Ishikawa (cell line): ENCODE measurements at regions not wholly inside any gene's neighbourhood (a gene's known extent, or its start where the extent isn't known, plus 50 kb on each side); places are given as distances from the start of the nearest gene placed in this dataset.

Experiments used
- CEBPB ChIP-seq: IDR thresholded peaks from 2 replicates; pipeline ENCODE4 v1.6.1; 2012
- EP300 ChIP-seq: IDR thresholded peaks from 2 replicates; pipeline ENCODE4 v1.6.1; 2012; ENCODE audit warnings: borderline replicate concordance
- FOXM1 ChIP-seq: IDR thresholded peaks from 2 replicates; pipeline ENCODE4 v1.6.1; 2012; ENCODE audit warnings: low read depth, borderline replicate concordance
- RAD21 ChIP-seq: IDR thresholded peaks from 2 replicates; pipeline ENCODE4 v1.6.1; 2012; ENCODE audit warnings: low read depth
- TAF1 ChIP-seq: IDR thresholded peaks from 2 replicates; pipeline ENCODE4 v1.6.1; 2012; ENCODE audit warnings: low read depth, mild to moderate bottlenecking
- TEAD4 ChIP-seq: IDR thresholded peaks from 2 replicates; pipeline ENCODE4 v1.6.1; 2012
- YY1 ChIP-seq: IDR thresholded peaks from 2 replicates; pipeline ENCODE4 v1.6.1; 2012; ENCODE audit warnings: low read depth
- TF ChIP-seq, protein P1 (sequence below): IDR thresholded peaks from 2 replicates; pipeline ENCODE4 v1.6.1; 2012; ENCODE audit warnings: low read depth, mild to moderate bottlenecking

- TF ChIP-seq RAD21 (no peak), YY1 (no peak), FOXM1 (no peak), TEAD4 (no peak), TAF1 (no peak), EP300 (no peak), CEBPB (no peak)
- TF ChIP-seq, protein P1, sequence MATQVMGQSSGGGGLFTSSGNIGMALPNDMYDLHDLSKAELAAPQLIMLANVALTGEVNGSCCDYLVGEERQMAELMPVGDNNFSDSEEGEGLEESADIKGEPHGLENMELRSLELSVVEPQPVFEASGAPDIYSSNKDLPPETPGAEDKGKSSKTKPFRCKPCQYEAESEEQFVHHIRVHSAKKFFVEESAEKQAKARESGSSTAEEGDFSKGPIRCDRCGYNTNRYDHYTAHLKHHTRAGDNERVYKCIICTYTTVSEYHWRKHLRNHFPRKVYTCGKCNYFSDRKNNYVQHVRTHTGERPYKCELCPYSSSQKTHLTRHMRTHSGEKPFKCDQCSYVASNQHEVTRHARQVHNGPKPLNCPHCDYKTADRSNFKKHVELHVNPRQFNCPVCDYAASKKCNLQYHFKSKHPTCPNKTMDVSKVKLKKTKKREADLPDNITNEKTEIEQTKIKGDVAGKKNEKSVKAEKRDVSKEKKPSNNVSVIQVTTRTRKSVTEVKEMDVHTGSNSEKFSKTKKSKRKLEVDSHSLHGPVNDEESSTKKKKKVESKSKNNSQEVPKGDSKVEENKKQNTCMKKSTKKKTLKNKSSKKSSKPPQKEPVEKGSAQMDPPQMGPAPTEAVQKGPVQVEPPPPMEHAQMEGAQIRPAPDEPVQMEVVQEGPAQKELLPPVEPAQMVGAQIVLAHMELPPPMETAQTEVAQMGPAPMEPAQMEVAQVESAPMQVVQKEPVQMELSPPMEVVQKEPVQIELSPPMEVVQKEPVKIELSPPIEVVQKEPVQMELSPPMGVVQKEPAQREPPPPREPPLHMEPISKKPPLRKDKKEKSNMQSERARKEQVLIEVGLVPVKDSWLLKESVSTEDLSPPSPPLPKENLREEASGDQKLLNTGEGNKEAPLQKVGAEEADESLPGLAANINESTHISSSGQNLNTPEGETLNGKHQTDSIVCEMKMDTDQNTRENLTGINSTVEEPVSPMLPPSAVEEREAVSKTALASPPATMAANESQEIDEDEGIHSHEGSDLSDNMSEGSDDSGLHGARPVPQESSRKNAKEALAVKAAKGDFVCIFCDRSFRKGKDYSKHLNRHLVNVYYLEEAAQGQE, result no peak
These were observed 97.0 kb upstream of the SVIL start for GRCh38 chr10:29731760-29732159.
